SK-N-SH treated with all-trans-retinoic acid at 6 μM for 48 hours (cell line): ENCODE measurements at regions not wholly inside any gene's neighbourhood (a gene's known extent, or its start where the extent isn't known, plus 50 kb on each side); places are given as distances from the start of the nearest gene placed in this dataset.

ENCODE experiments used
- ATAC-seq: fragments of 200-7000 bp; cut with Tn5 transposase; 3 replicates; pipeline ENCODE4 v1.9.1; 2020; ENCODE audit warnings: mild to moderate bottlenecking, moderate library complexity
- ARNTL ChIP-seq: fragments of 450-650 bp; formaldehyde crosslinking; IDR thresholded peaks from 2 replicates; pipeline ENCODE4 v1.5.0; 2020; ENCODE audit warnings: low read depth, mild to moderate bottlenecking, moderate library complexity, borderline replicate concordance
- BACH2 ChIP-seq: fragments of 250-450 bp; sonication (Bioruptor Pico); IDR thresholded peaks from 2 replicates; pipeline ENCODE4 v1.9.0; 2021; ENCODE audit warnings: mild to moderate bottlenecking, borderline replicate concordance
- CREB5 ChIP-seq: fragments of 250-450 bp; sonication (Bioruptor Pico); IDR thresholded peaks from 2 replicates; pipeline ENCODE4 v1.5.1; 2020; ENCODE audit warnings: low read depth, mild to moderate bottlenecking, moderate library complexity
- ESRRG ChIP-seq: fragments of 250-450 bp; sonication (Bioruptor Pico); IDR thresholded peaks from 2 replicates; pipeline ENCODE4 v1.6.1; 2021; ENCODE audit warnings: mild to moderate bottlenecking
- GLIS3 ChIP-seq: fragments of 250-450 bp; sonication (Bioruptor Pico); IDR thresholded peaks from 2 replicates; pipeline ENCODE4 v1.5.0; 2020; ENCODE audit warnings: mild to moderate bottlenecking, moderate library complexity
- ISL1 ChIP-seq: fragments of 250-450 bp; sonication (Bioruptor Pico); IDR thresholded peaks from 2 replicates; pipeline ENCODE4 v2.1.2; 2022; ENCODE audit warnings: mild to moderate bottlenecking, moderate library complexity
- OSR1 ChIP-seq: fragments of 250-450 bp; sonication (Bioruptor Pico); IDR thresholded peaks from 2 replicates; pipeline ENCODE4 v1.8.0; 2022; ENCODE audit warnings: moderate library complexity, mild to moderate bottlenecking, inconsistent platforms
- PATZ1 ChIP-seq: fragments of 250-450 bp; sonication (Bioruptor Pico); IDR thresholded peaks from 2 replicates; pipeline ENCODE4 v1.8.0; 2020; ENCODE audit warnings: mild to moderate bottlenecking, moderate library complexity, borderline replicate concordance
- PPARA ChIP-seq: fragments of 250-450 bp; sonication (Bioruptor Pico); IDR thresholded peaks from 2 replicates; pipeline ENCODE4 v1.5.0; 2020; ENCODE audit warnings: mild to moderate bottlenecking, borderline replicate concordance
- RARB ChIP-seq: fragments of 250-450 bp; sonication (Bioruptor Pico); IDR thresholded peaks from 2 replicates; pipeline ENCODE4 v1.8.0; 2021; ENCODE audit warnings: mild to moderate bottlenecking, moderate library complexity
- SNAI2 ChIP-seq: fragments of 250-450 bp; sonication (Bioruptor Pico); IDR thresholded peaks from 2 replicates; pipeline ENCODE4 v1.5.0; 2020; ENCODE audit warnings: mild to moderate bottlenecking, moderate library complexity
- TCF4 ChIP-seq: fragments of 250-450 bp; sonication (Bioruptor Pico); IDR thresholded peaks from 2 replicates; pipeline ENCODE4 v1.8.0; 2021; ENCODE audit warnings: mild to moderate bottlenecking, moderate library complexity, borderline replicate concordance
- TOX ChIP-seq: fragments of 250-450 bp; sonication (Bioruptor Pico); IDR thresholded peaks from 2 replicates; pipeline ENCODE4 v1.8.0; 2021; ENCODE audit warnings: mild to moderate bottlenecking, moderate library complexity, borderline replicate concordance
- TSHZ2 ChIP-seq: fragments of 250-450 bp; sonication (Bioruptor Pico); IDR thresholded peaks from 2 replicates; pipeline ENCODE4 v1.5.0; 2020; ENCODE audit warnings: mild to moderate bottlenecking, moderate library complexity
- ZFP3 ChIP-seq: fragments of 250-450 bp; sonication (Bioruptor Pico); IDR thresholded peaks from 2 replicates; pipeline ENCODE4 v1.5.0; 2020; ENCODE audit warnings: mild to moderate bottlenecking, moderate library complexity
- ZFP30 ChIP-seq: fragments of 450-650 bp; formaldehyde crosslinking; IDR thresholded peaks from 2 replicates; pipeline ENCODE4 v1.5.0; 2022; ENCODE audit warnings: mild to moderate bottlenecking, moderate library complexity
- ZNF565 ChIP-seq: fragments of 450-650 bp; formaldehyde crosslinking; conservative IDR thresholded peaks from 2 replicates; pipeline ENCODE4 v1.5.0; 2020; ENCODE audit warnings: low read depth, mild to moderate bottlenecking, moderate library complexity
- ZNF70 ChIP-seq: fragments of 450-650 bp; formaldehyde crosslinking; IDR thresholded peaks from 2 replicates; pipeline ENCODE4 v1.5.0; 2020; ENCODE audit warnings: mild to moderate bottlenecking, moderate library complexity
- ZNF8 ChIP-seq: fragments of 450-650 bp; formaldehyde crosslinking; IDR thresholded peaks from 2 replicates; pipeline ENCODE4 v1.5.0; 2020; ENCODE audit warnings: mild to moderate bottlenecking, moderate library complexity
- TF ChIP-seq, protein P1 (sequence below): fragments of 250-450 bp; sonication (Bioruptor Pico); IDR thresholded peaks from 2 replicates; pipeline ENCODE4 v1.5.1; 2021; ENCODE audit warnings: mild to moderate bottlenecking, moderate library complexity
- TF ChIP-seq, protein P2 (sequence below): fragments of 250-450 bp; sonication (Bioruptor Pico); IDR thresholded peaks from 2 replicates; pipeline ENCODE4 v1.8.0; 2021; ENCODE audit warnings: low read depth, mild to moderate bottlenecking, moderate library complexity, borderline replicate concordance

GRCh38 chr10:83190614-83191013, 948.7 kb upstream of the GHITM start:
- ATAC-seq = no peak

GRCh38 chr10:83193026-83193425, 946.3 kb upstream of the GHITM start:
- ATAC-seq = no peak
- TF ChIP-seq TCF4 (CRISPR knock-in tag) = no peak
- no peak for TF ChIP-seq PPARA
- no peak for TF ChIP-seq RARB (CRISPR knock-in tag)
- TF ChIP-seq, protein P1, sequence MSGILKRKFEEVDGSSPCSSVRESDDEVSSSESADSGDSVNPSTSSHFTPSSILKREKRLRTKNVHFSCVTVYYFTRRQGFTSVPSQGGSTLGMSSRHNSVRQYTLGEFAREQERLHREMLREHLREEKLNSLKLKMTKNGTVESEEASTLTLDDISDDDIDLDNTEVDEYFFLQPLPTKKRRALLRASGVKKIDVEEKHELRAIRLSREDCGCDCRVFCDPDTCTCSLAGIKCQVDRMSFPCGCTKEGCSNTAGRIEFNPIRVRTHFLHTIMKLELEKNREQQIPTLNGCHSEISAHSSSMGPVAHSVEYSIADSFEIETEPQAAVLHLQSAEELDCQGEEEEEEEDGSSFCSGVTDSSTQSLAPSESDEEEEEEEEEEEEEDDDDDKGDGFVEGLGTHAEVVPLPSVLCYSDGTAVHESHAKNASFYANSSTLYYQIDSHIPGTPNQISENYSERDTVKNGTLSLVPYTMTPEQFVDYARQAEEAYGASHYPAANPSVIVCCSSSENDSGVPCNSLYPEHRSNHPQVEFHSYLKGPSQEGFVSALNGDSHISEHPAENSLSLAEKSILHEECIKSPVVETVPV (CRISPR knock-in tag) = no peak
- TF ChIP-seq ZFP3 (CRISPR knock-in tag) = no peak
- no peak for TF ChIP-seq ISL1 (CRISPR knock-in tag)
- no peak for TF ChIP-seq ZFP30 (CRISPR knock-in tag)
- TF ChIP-seq TSHZ2 (CRISPR knock-in tag) = no peak
- TF ChIP-seq ESRRG = no peak
- TF ChIP-seq ARNTL (CRISPR knock-in tag) = no peak
- TF ChIP-seq CREB5 = no peak

More at GRCh38 chr10:83190614-83191013, 948.7 kb upstream of the GHITM start:
- TF ChIP-seq PATZ1 (no peak), OSR1 (CRISPR knock-in tag) (no peak), ZNF8 (CRISPR knock-in tag) (no peak), ZNF565 (CRISPR knock-in tag) (no peak)

- no peak for ATAC-seq
- TF ChIP-seq PATZ1 (no peak), ZFP30 (CRISPR knock-in tag) (no peak), ZNF565 (CRISPR knock-in tag) (no peak), CREB5 (no peak), GLIS3 (CRISPR knock-in tag) (no peak), ESRRG (no peak), TOX (no peak)
Observed at GRCh38 chr10:83195021-83195420, 944.3 kb upstream of the GHITM start.

DNA sequence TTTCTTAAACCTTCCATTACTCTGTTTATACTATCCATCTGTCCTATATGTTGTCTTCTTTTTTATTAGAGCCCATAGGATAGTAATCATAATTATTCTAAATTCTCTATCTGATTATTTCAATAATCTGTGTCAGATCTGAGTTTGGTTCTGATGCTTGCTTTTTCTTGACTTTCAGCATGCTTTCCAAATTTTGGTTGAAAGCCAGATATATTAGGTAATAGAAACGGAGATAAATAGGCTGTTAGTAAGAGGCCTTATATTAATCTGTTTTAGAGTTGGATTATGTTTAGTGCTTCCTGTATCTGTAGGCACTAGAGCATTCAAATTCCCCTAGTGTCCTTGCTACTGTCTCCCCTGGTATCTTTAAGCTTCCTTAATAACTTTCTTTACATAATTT, 939.9 kb upstream of the GHITM start:
- TF ChIP-seq SNAI2 (CRISPR knock-in tag) (no peak), ZNF8 (CRISPR knock-in tag) (no peak), ARNTL (CRISPR knock-in tag) (no peak), ZNF565 (CRISPR knock-in tag) (no peak), ZFP30 (CRISPR knock-in tag) (no peak), BACH2 (no peak), ZNF70 (no peak)
- TF ChIP-seq, protein P1 (CRISPR knock-in tag) = no peak
- TF ChIP-seq, protein P2, sequence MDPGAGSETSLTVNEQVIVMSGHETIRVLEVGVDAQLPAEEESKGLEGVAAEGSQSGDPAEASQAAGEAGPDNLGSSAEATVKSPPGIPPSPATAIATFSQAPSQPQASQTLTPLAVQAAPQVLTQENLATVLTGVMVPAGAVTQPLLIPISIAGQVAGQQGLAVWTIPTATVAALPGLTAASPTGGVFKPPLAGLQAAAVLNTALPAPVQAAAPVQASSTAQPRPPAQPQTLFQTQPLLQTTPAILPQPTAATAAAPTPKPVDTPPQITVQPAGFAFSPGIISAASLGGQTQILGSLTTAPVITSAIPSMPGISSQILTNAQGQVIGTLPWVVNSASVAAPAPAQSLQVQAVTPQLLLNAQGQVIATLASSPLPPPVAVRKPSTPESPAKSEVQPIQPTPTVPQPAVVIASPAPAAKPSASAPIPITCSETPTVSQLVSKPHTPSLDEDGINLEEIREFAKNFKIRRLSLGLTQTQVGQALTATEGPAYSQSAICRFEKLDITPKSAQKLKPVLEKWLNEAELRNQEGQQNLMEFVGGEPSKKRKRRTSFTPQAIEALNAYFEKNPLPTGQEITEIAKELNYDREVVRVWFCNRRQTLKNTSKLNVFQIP = no peak
- TF ChIP-seq, all 23 proteins: peak for 0
- no peak for ATAC-seq
